BE2C (cell line): ENCODE measurements at regions not wholly inside any gene's neighbourhood (a gene's known extent, or its start where the extent isn't known, plus 50 kb on each side); places are given as distances from the start of the nearest gene placed in this dataset.
"Not testable (repeated sequence)": the region's sequence is repeated elsewhere in the genome, so short reads cannot be mapped to it uniquely, and the experiment has no call there.

ENCODE experiments used
- DNase-seq: peaks from one replicate; pipeline ENCODE4 v3.0.0-alpha.2; 2020
- H3K27me3 ChIP-seq: fragments of 250-450 bp; sonication (Bioruptor Pico); 2 replicates; pipeline ENCODE4 v1.5.1; 2020; ENCODE audit warnings: mild to moderate bottlenecking
- H3K36me3 ChIP-seq: fragments of 250-450 bp; sonication (Bioruptor Pico); 2 replicates; pipeline ENCODE4 v1.5.1; 2020; ENCODE audit warnings: mild to moderate bottlenecking
- H3K4me1 ChIP-seq: fragments of 250-450 bp; sonication (Bioruptor Pico); 2 replicates; pipeline ENCODE4 v1.5.1; 2020
- H3K4me3 ChIP-seq: 2 replicates; pipeline ENCODE4 v1.5.1; 2011; ENCODE audit warnings: low read depth, low read length
- H3K9me3 ChIP-seq: fragments of 250-450 bp; sonication (Bioruptor Pico); 2 replicates; pipeline ENCODE4 v1.5.1; 2020
- CTCF ChIP-seq: IDR thresholded peaks from 2 replicates; pipeline ENCODE4 v1.5.1; 2012; ENCODE audit warnings: mild to moderate bottlenecking, low read depth, low read length

- H3K4me3 ChIP-seq: no peak overlapping the region
- DNase-seq: no peak
- H3K27me3 ChIP-seq: no peaks in the 10 kb centered on the region
- no peaks in the 10 kb centered on the region for H3K36me3 ChIP-seq
- TF ChIP-seq CTCF: no peak
- no peaks in the 10 kb centered on the region; the same call in 1 of the 2 replicates for H3K9me3 ChIP-seq
- no peaks in the 10 kb centered on the region for H3K4me1 ChIP-seq
These were observed 1007.0 kb downstream of the BRD1 start for GRCh38 chr22:48820481-48821345.

DNA sequence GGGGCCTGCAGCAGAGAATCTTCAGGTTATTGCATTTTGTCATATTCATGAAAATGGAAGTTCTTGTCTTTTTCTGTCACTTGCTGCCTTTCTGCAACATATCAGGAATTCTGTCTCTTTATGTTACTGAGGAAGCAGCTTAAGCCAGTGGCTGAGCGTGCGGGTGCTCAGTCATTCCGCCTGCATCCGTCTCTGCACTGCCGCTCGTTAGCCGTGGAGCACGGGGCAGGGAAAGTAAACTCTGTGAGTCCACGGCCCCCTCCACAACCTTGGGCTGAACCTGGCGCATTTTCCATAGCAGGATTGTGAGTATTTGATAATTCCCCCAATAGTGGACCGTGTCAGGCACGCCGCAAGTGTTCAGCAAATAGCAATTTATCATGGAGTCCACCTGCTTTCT, 1007.7 kb downstream of the BRD1 start:
- no peaks in the 10 kb centered on the region; the same call in 1 of the 2 replicates for H3K9me3 ChIP-seq
- DNase-seq: no peak
- H3K27me3 ChIP-seq: no peaks in the 10 kb centered on the region
- no peak for TF ChIP-seq CTCF
- no peak overlapping the region for H3K4me3 ChIP-seq
- no peaks in the 10 kb centered on the region for H3K36me3 ChIP-seq
- no peaks in the 10 kb centered on the region for H3K4me1 ChIP-seq

GRCh38 chr22:48819232-48819631, 1008.4 kb downstream of the BRD1 start:
- no peaks in the 10 kb centered on the region for H3K9me3 ChIP-seq
- no peak for DNase-seq
- H3K36me3 ChIP-seq: no peaks in the 10 kb centered on the region
- H3K4me1 ChIP-seq: no peaks in the 10 kb centered on the region
- H3K4me3 ChIP-seq: no peak overlapping the region
- no peak for TF ChIP-seq CTCF
- H3K27me3 ChIP-seq: no peaks in the 10 kb centered on the region

- not testable (repeated sequence) for H3K9me3 ChIP-seq, H3K4me3 ChIP-seq, H3K4me1 ChIP-seq
These were observed 1010.2 kb downstream of the BRD1 start for GRCh38 chr22:48817491-48817890.

GRCh38 chr22:48811885-48812284, 1015.8 kb downstream of the BRD1 start:
- DNase-seq: no peak
- Histone ChIP-seq H3K27me3 (no peaks in the 10 kb centered on the region), H3K4me1 (no peaks in the 10 kb centered on the region), H3K4me3 (no peak overlapping the region), H3K36me3 (no peaks in the 10 kb centered on the region), H3K9me3 (no peaks in the 10 kb centered on the region)
- TF ChIP-seq CTCF: no peak

More at GRCh38 chr22:48817491-48817890, 1010.2 kb downstream of the BRD1 start:
- DNase-seq, H3K36me3 ChIP-seq, H3K27me3 ChIP-seq: not testable (repeated sequence)

DNA sequence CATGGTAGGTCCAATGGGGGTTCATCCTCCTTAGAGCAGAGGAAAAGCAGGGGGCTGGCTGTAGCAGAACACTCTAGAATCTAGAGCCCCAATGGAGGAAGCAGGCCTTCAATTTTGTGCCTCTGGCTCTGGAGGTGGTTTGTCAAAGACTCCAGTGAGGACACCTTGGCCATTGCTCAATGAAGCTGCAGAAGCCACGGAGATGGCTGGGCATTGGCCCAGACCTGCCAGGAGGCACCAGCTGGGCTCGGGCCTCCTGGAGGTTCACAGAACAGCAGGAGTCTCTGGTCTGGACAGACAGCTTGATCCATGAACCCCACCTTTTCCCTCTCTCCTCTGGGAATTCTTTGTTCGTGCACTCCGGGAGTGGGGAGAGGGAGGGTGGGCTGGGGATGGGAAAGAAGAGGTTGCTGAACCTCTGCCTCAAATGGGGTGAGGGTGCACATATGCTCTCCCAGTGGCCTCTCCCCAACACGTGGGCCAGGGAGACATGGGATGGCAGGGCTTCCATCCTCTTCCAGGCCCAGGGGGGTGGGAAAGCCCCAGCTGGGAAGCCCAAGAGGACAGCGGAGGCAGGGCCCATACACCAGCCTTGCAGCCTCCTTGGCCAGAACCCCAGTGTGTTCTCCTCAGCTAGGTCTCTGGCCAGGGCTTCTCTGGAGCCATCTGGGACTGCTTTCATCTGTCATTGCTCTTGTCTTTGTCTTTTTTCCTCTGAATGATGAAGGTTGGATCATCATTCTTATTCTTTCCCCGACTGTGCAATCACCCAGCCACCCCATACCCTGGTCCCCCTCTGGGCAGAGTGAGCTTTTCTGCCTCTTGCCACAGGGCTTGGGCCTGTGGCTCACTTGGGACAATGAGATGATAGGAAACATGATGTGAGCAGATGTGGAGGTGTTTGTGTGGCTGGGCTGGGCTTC, 1019.4 kb downstream of the BRD1 start:
- H3K27me3 ChIP-seq: no peaks in the 10 kb centered on the region
- no peaks in the 10 kb centered on the region for H3K4me1 ChIP-seq
- DNase-seq: no peak
- no peaks in the 10 kb centered on the region; the same call in 1 of the 2 replicates for H3K9me3 ChIP-seq
- no peak overlapping the region for H3K4me3 ChIP-seq
- no peak for TF ChIP-seq CTCF
- H3K36me3 ChIP-seq: no peaks in the 10 kb centered on the region
